K562 (cell line): ENCODE measurements at regions not wholly inside any gene's neighbourhood (a gene's known extent, or its start where the extent isn't known, plus 50 kb on each side); places are given as distances from the start of the nearest gene placed in this dataset.

Experiments
- CREB1 ChIP-seq, 2 experiments: sonication (generic) in 1 of 2; formaldehyde crosslinking in 1 of 2; IDR thresholded peaks; 2 replicates each; pipeline versions ENCODE4 v1.6.1 to v1.8.0; 2012 to 2022; ENCODE audit warnings: inconsistent platforms in 1 of 2, mild to moderate bottlenecking in 1 of 2, missing genetic modification reagents in 1 of 2, moderate library complexity in 1 of 2
- CTCF ChIP-seq, 3 experiments: IDR thresholded peaks in 2 of 3; conservative IDR thresholded peaks in 1 of 3; 2 replicates each; pipeline ENCODE4 v1.5.1; 2011 to 2012; ENCODE audit warnings: low read length in 3 of 3, mild to moderate bottlenecking in 3 of 3, control low read depth in 2 of 3, improper control_type of control experiment in 1 of 3, inconsistent platforms in 1 of 3, low read depth in 1 of 3, mixed read lengths in 1 of 3, moderate library complexity in 1 of 3; ENCODE audit not compliant: insufficient read depth in 2 of 3
- EZH2 ChIP-seq: IDR thresholded peaks from 2 replicates; pipeline ENCODE4 v1.6.1; 2012; ENCODE audit warnings: low read depth, mild to moderate bottlenecking, inconsistent platforms, low read length, borderline replicate concordance
- MEIS2 ChIP-seq: fragments of 450-650 bp; IDR thresholded peaks from 2 replicates; pipeline ENCODE4 v1.6.1; 2014; ENCODE audit warnings: mild to moderate bottlenecking; ENCODE audit not compliant: partially characterized antibody
- RAD21 ChIP-seq, 2 experiments: fragments of 250-450 bp in 1 of 2; fragments of 450-650 bp in 1 of 2; sonication (Bioruptor Pico) in 1 of 2; formaldehyde crosslinking in 1 of 2; IDR thresholded peaks in 1 of 2; conservative IDR thresholded peaks in 1 of 2; 2 replicates each; pipeline versions ENCODE4 v1.4.0 to v1.8.0; 2020 to 2022; ENCODE audit warnings: mild to moderate bottlenecking in 2 of 2, moderate library complexity in 1 of 2
- U2AF2 ChIP-seq: fragments of 200-400 bp; formaldehyde crosslinking; optimal IDR thresholded peaks from 2 replicates; pipeline ENCODE3; 2017; ENCODE audit warnings: low read depth, mild to moderate bottlenecking, low read length
- ZNF165 ChIP-seq: fragments of 250-450 bp; sonication (Bioruptor Pico); IDR thresholded peaks from 2 replicates; pipeline ENCODE4 v1.4.0; 2020; ENCODE audit warnings: borderline replicate concordance
- TF ChIP-seq, protein P1 (sequence below): fragments of 250-450 bp; sonication (Bioruptor Pico); IDR thresholded peaks from 2 replicates; pipeline ENCODE4 v1.5.0; 2020; ENCODE audit warnings: mild to moderate bottlenecking, borderline replicate concordance

- no peak for TF ChIP-seq ZNF165
- TF ChIP-seq, protein P1, sequence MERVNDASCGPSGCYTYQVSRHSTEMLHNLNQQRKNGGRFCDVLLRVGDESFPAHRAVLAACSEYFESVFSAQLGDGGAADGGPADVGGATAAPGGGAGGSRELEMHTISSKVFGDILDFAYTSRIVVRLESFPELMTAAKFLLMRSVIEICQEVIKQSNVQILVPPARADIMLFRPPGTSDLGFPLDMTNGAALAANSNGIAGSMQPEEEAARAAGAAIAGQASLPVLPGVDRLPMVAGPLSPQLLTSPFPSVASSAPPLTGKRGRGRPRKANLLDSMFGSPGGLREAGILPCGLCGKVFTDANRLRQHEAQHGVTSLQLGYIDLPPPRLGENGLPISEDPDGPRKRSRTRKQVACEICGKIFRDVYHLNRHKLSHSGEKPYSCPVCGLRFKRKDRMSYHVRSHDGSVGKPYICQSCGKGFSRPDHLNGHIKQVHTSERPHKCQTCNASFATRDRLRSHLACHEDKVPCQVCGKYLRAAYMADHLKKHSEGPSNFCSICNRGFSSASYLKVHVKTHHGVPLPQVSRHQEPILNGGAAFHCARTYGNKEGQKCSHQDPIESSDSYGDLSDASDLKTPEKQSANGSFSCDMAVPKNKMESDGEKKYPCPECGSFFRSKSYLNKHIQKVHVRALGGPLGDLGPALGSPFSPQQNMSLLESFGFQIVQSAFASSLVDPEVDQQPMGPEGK (CRISPR knock-in tag), result no peak
- no peak for TF ChIP-seq MEIS2
- no peak for TF ChIP-seq U2AF2
- no peak for TF ChIP-seq CREB1 (IDR thresholded peaks at IDR 0.05)
- no peak for TF ChIP-seq CREB1 (CRISPR knock-in tag; IDR thresholded peaks at IDR 0.05)
- TF ChIP-seq EZH2, result no peak
- no peak for TF ChIP-seq RAD21 (CRISPR knock-in tag; conservative IDR thresholded peaks at IDR 0.05 in 1 of 2, IDR thresholded peaks at IDR 0.05 in 1 of 2)
- TF ChIP-seq CTCF (IDR thresholded peaks at IDR 0.05 in 2 of 3, conservative IDR thresholded peaks at IDR 0.05 in 1 of 3; ENCODE audit: insufficient read depth in 2 of 3, low read depth in 1 of 3, low read length in 3 of 3), result no peak
These were observed 284.1 kb downstream of the SOX9 start for GRCh38 chr17:72404872-72405271.
